Mesothelial cell of epicardium (in vitro differentiated cells): ENCODE measurements at regions not wholly inside any gene's neighbourhood (a gene's known extent, or its start where the extent isn't known, plus 50 kb on each side); places are given as distances from the start of the nearest gene placed in this dataset.
"Not testable (repeated sequence)": the region's sequence is repeated elsewhere in the genome, so short reads cannot be mapped to it uniquely, and the experiment has no call there.

Experiments used
- DNase-seq, 2 experiments: peaks; one replicate each; pipeline ENCODE4 v3.0.0; 2021; ENCODE audit warnings: low spot score in 2 of 2; ENCODE audit not compliant: unreplicated experiment in 2 of 2
- H3K27ac Mint-ChIP-seq: 2 replicates; pipeline ENCODE4 v1.8.0; 2021; ENCODE audit warnings: mixed read lengths
- H3K27me3 Mint-ChIP-seq: 2 replicates; pipeline ENCODE4 v1.8.0; 2021; ENCODE audit warnings: low read depth, mixed read lengths
- H3K36me3 Mint-ChIP-seq: 2 replicates; pipeline ENCODE4 v1.8.0; 2021; ENCODE audit warnings: mixed read lengths
- H3K4me1 Mint-ChIP-seq: 2 replicates; pipeline ENCODE4 v1.8.0; 2021; ENCODE audit warnings: mixed read lengths
- H3K4me3 Mint-ChIP-seq: 2 replicates; pipeline ENCODE4 v1.8.0; 2021; ENCODE audit warnings: mild to moderate bottlenecking, moderate library complexity, mixed read lengths
- H3K9me3 Mint-ChIP-seq: 2 replicates; pipeline ENCODE4 v1.8.0; 2021; ENCODE audit warnings: mixed read lengths
- TF ChIP-seq, protein P1 (sequence below): fragments of 200-600 bp; sonication (generic); IDR thresholded peaks from one replicate; pipeline ENCODE4 v1.5.0; 2021; ENCODE audit warnings: antibody characterized with exemption; ENCODE audit not compliant: unreplicated experiment

DNA sequence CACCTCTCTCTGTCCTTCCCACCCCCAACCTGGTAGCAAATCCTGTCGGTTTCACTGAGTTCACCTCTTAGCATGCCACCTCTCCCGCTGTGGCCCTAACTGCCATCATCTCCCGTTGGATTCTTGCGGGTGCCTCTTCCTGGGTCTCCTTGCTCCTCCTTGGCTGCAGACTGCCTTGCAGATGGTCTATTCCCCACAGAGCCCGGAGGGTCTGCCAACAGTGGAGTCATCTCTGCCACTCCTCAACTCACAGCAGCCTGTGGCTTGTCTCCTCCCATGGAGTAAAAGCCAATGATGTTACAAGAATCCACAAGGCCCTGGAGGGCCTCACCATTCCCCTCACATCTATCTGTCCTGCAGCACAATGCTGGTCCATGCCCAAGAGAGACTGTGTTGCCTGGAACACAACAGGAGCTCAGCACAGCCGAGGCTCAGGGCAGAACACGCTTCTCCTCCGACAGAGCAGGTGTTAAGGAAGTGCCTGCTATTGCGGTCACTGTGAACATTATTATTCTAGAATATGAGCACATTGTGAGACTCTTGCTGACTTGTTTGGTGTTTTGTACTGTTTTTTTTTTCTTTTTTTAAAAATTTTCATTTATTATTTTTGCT, 241.8 kb upstream of the SULF2 start:
- no peak overlapping the region for H3K4me3 Mint-ChIP-seq
- H3K27me3 Mint-ChIP-seq, result peaks cover 13% of the 10 kb centered on the region
- TF ChIP-seq, protein P1, sequence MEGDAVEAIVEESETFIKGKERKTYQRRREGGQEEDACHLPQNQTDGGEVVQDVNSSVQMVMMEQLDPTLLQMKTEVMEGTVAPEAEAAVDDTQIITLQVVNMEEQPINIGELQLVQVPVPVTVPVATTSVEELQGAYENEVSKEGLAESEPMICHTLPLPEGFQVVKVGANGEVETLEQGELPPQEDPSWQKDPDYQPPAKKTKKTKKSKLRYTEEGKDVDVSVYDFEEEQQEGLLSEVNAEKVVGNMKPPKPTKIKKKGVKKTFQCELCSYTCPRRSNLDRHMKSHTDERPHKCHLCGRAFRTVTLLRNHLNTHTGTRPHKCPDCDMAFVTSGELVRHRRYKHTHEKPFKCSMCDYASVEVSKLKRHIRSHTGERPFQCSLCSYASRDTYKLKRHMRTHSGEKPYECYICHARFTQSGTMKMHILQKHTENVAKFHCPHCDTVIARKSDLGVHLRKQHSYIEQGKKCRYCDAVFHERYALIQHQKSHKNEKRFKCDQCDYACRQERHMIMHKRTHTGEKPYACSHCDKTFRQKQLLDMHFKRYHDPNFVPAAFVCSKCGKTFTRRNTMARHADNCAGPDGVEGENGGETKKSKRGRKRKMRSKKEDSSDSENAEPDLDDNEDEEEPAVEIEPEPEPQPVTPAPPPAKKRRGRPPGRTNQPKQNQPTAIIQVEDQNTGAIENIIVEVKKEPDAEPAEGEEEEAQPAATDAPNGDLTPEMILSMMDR, result no peak
- no peak for DNase-seq
- H3K36me3 Mint-ChIP-seq, result no peaks in the 10 kb centered on the region
- peaks cover 21% of the 10 kb centered on the region for H3K9me3 Mint-ChIP-seq
- H3K27ac Mint-ChIP-seq, result no peak overlapping the region
- H3K4me1 Mint-ChIP-seq, result peaks cover 4% of the 10 kb centered on the region

DNA sequence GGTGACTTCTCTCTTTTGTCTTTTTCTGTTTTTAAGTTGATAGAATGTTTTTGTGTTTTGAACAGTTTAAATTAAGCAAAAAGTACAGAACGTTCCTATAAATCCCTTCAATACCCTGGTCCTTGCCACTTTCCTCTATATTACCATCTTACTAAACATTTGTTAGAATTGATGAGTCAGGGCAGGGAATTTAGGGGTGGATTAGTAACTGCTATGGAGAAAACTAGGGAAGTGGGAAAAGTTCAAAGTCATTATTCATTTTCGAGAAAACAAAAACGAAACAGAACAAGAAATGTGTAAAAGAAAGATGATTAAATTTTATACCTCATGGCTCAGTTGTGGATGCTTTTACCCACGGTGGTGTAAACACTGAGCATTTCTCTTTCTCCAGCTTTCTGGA, 240.4 kb upstream of the SULF2 start:
- Mint-ChIP-seq H3K9me3 (peaks cover 23% of the 10 kb centered on the region), H3K27me3 (peaks cover 8% of the 10 kb centered on the region), H3K4me3 (no peak overlapping the region), H3K4me1 (peaks cover 4% of the 10 kb centered on the region), H3K36me3 (no peaks in the 10 kb centered on the region), H3K27ac (no peak overlapping the region)
- no peak for DNase-seq
- TF ChIP-seq, protein P1, result no peak

DNA sequence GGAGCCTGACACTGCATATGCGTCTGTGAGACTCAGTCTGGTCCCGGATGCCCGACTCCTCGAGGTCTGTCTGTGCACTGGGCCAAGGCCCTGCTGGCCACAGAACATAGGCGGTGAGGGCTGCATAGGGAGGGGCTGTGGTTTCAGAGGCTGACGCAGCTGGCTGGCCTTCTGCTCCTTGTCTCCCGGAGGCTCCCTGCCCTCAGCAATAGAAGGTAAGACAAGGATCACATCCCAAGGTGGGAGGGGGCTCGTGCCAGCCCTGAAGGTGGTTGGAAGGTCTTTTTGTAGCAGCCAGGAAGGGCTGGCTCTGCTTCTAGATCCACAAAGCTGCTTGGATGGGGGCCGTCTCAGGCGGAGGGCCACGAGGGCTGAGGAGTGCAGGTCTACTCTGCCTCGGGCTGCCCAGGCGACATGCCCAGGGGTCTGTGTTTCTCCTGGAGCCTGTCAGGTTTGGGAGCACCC, 239.8 kb upstream of the SULF2 start:
- H3K27me3 Mint-ChIP-seq, result peaks cover 5% of the 10 kb centered on the region
- TF ChIP-seq, protein P1, result no peak
- peaks cover 4% of the 10 kb centered on the region for H3K4me1 Mint-ChIP-seq
- no peak overlapping the region for H3K27ac Mint-ChIP-seq
- no peak for DNase-seq
- H3K36me3 Mint-ChIP-seq, result no peaks in the 10 kb centered on the region
- H3K9me3 Mint-ChIP-seq, result peaks cover 23% of the 10 kb centered on the region
- H3K4me3 Mint-ChIP-seq, result no peak overlapping the region

DNA sequence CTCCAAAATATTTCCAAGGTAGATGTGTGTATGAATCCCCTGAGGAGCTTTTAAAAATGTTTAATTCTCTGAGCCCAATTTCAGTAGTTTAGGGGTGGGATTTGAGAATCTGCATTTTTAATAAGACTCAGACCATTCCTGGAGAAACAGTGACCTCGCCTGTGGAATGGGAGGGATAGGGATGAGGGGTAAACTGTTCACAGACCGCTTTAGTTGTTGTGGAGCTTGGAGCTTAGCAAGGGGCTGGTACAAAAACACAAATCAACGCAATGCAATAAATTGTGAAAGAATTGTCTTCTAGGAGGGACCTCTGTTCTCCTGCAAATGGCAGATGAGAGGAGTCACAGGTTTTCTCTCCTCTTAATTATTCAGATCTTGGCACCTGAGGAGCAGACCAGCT, 239.3 kb upstream of the SULF2 start:
- H3K4me3 Mint-ChIP-seq, result no peak overlapping the region
- H3K27ac Mint-ChIP-seq, result no peak overlapping the region
- H3K9me3 Mint-ChIP-seq, result peaks cover 23% of the 10 kb centered on the region

DNA sequence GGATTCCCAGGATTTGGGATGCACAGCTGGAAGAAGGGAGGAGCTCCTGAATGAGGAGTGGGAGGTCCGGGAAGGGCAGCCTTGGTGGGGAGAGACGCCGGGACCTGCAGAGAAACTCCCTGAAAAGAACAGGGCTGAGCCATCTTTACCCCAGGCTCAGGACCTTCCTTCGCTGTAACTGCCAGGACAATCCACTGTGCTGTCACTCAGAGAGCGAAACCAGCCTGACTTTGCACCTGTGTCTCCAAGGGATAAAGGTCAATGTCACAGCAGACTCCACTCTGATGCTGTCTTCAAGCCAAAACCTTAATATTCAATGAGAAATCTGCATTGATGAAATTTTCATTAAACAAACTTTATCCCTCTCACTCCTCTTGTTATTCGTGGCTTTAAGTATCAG, 235.4 kb upstream of the SULF2 start:
- not testable (repeated sequence) for H3K27ac Mint-ChIP-seq, DNase-seq, H3K27me3 Mint-ChIP-seq, H3K36me3 Mint-ChIP-seq, H3K4me3 Mint-ChIP-seq
- Mint-ChIP-seq H3K9me3 (peaks cover 32% of the 10 kb centered on the region), H3K4me1 (peaks cover 27% of the 10 kb centered on the region)

More for the DNA sequence above, 239.3 kb upstream of the SULF2 start:
- Mint-ChIP-seq H3K27me3 (peaks cover 5% of the 10 kb centered on the region), H3K4me1 (peaks cover 4% of the 10 kb centered on the region), H3K36me3 (no peaks in the 10 kb centered on the region)
- TF ChIP-seq, protein P1, result no peak
- no peak for DNase-seq

DNA sequence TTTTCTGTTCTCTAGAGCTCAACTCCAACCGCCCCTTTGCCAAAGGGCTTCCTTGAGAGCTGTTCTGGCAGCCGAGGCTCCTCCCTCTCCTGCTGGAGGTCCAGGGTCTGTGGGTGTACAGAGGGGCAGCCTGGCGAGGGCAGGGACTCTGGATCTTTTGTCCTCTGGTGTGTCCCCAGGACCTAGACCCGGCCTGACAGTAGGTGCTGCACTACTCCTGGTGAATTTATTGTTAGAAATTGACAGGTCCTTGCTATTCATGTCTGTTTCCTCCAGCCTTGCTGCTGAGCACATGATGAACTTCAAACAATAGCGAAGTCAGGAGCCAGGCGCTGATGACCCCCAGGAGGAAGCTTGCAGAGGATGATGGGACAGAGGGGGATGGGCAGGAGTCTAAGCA, 234.7 kb upstream of the SULF2 start:
- Mint-ChIP-seq H3K27me3 (peaks cover under 1% of the 10 kb centered on the region), H3K4me3 (no peak overlapping the region), H3K4me1 (peaks cover 27% of the 10 kb centered on the region), H3K9me3 (peaks cover 32% of the 10 kb centered on the region), H3K36me3 (no peaks in the 10 kb centered on the region), H3K27ac (no peak overlapping the region)
- DNase-seq, result no peak
- TF ChIP-seq, protein P1, result no peak
